Erythroblast (primary cell): ENCODE measurements at regions not wholly inside any gene's neighbourhood (a gene's known extent, or its start where the extent isn't known, plus 50 kb on each side); places are given as distances from the start of the nearest gene placed in this dataset.
"Not testable (repeated sequence)": the region's sequence is repeated elsewhere in the genome, so short reads cannot be mapped to it uniquely, and the experiment has no call there.

ENCODE experiments used
- DNase-seq, 2 experiments: peaks; one replicate each; lab custom pipeline; 2025; lab: John Stamatoyannopoulos, UW
- GATA1 ChIP-seq: IDR thresholded peaks from 2 replicates; pipeline ENCODE4 v1.6.1; 2011; ENCODE audit warnings: low read depth, mild to moderate bottlenecking, control low read depth, low read length, moderate library complexity
- POLR2A ChIP-seq: IDR thresholded peaks from 2 replicates; pipeline ENCODE4 v1.6.1; 2011; ENCODE audit warnings: mild to moderate bottlenecking, low read length

DNA sequence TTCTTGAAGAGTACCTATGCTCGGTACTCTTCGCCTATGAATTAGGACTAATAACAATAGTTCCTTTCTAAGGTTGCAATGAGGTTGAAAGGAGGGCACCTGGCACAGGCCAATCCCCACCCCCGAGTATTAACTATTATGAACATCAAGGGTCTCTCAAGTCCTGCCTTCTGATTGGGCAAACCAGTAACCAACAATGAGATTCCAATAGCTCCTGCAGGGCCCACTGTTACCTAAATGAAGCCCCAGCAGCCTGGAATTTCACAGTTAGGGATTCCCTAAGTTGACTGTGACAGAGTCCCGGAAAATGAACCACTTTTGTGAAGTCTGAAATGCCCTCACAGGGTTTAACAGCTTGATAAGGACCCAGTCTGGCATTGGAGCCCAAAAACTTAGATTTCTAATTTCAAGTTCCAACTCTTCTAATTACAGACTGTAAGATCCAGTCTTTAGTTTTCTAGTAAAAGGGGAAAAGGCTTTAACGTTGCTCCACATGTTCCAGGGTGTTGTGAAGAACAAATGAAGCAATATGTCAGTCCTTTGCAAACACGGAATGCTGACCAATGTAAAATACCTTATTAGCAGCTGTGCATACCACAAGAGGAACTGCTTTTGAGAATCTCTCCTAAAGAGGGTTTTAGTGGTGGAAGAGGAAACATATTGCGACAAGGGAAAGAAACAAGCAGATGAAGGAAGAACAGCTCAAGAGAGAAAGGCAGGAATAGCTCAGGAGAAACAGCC, 277.7 kb upstream of the MAP2 start:
- DNase-seq, result no peak
- no peak for TF ChIP-seq POLR2A
- no peak for TF ChIP-seq GATA1

GRCh38 chr2:209146682-209147320, 277.0 kb upstream of the MAP2 start:
- no peak for DNase-seq
- TF ChIP-seq GATA1, result no peak

DNA sequence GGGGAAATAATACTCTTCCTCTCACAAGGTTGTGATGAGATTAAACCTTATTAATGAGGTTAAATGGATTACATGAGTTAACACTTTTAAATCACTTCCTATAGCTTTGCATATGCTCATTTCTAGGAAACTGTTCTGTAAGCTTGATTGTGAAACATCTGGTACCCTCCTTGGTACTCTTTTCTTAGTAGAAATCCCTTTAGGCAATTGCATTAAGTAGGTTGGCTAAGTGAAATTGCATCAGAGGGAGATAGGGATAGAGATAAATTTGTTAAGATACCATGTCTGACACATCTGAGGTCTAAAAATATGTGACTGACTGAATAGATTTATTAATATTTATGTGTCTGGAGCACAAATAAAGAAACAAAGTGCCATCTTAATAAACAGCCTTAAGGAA, 275.9 kb upstream of the MAP2 start:
- no peak for DNase-seq
- TF ChIP-seq POLR2A (no peak), GATA1 (no peak)

GRCh38 chr2:209160800-209161588, 262.9 kb upstream of the MAP2 start:
- no peak for TF ChIP-seq GATA1
- TF ChIP-seq POLR2A, result no peak
- DNase-seq, result no peak

DNA sequence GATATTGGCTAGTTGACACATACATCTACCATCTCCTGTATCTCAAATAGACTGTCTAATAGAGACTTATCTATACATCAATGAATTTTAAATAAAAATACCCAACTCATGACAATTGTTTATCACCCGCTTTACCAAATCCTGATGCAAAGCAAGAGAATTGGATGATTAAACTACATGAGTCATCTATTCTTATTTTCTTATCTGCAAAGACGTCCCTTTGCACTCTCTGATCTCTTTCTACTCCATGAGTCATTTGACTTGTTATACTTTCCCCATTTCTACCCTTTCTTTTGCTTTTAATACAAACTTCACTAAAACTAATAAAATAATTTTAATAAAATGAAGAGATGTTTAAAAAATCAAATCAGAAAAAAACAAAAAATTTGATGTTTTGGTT, 261.7 kb upstream of the MAP2 start:
- DNase-seq, result no peak
- TF ChIP-seq POLR2A (no peak), GATA1 (no peak)

- DNase-seq, result no peak
- TF ChIP-seq POLR2A (no peak), GATA1 (no peak)
These were observed 241.9 kb upstream of the MAP2 start for GRCh38 chr2:209181984-209182383.

- DNase-seq, result not testable (repeated sequence)
These were observed 237.0 kb upstream of the MAP2 start for GRCh38 chr2:209186886-209187285.

DNA sequence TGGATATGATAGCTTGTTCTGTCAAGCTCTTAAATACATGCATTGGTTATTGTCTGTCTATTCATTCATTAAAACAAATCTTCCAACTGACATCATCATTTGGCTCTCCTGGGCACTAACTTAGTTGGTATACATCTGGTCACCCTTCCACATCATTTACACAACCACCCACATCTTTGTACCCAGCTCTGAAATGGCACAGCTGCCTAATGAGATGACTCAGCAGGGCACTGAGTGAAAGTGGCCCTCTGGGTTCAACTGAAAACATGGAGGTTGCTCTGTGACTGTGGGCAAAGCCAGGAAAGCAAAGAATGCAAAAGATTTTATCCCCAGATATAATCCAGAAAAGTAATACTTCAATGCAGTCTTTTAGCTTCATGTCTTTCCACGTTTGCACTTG, 234.0 kb upstream of the MAP2 start:
- TF ChIP-seq GATA1 (no peak), POLR2A (no peak)

GRCh38 chr2:209191139-209191538, 232.7 kb upstream of the MAP2 start:
- no peak for DNase-seq
- TF ChIP-seq GATA1 (no peak), POLR2A (no peak)

More for the DNA sequence above, 234.0 kb upstream of the MAP2 start:
- DNase-seq, result no peak

DNA sequence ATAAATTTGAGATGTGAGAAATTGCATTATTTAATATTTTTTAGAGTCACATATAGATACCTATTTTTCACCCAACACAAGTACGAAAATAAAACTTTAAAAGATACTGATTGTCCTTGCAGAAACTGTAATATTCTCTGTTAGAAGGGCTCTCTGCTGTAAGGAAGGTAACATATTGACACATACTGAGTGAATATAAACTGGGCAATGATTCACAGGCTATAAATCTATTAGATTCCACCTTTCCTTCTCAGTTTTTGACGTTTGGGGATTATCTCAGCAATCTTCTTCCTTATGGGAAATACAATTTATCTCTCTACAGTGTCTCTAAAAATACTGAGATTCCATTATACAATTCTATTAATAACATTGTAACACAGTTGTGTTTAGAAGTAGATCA, 229.1 kb upstream of the MAP2 start:
- TF ChIP-seq POLR2A, result no peak
- no peak for DNase-seq

- DNase-seq, result peak; percentile 59 to 73
- TF ChIP-seq GATA1 (no peak), POLR2A (no peak)
These were observed 215.6 kb upstream of the MAP2 start for GRCh38 chr2:209208211-209208610.

DNA sequence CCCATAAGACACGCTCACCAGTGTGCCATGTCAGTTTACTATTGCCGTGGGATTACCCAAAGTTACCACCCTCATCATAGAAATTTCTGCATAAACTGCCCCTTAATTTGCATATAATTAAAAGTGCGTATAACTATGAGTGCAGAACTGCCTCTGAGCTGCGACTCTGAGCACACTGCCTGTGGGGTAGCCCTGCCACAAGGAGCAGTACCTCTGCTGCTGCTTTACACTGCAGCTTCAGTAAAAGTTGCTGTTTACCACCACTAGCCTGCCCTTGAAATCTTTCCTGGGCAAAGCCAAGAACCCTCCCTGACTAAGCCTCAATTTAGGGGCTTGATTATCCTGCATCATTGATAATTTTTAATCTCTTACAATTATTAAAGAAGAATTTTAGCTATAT, 213.9 kb upstream of the MAP2 start:
- no peak for DNase-seq
- no peak for TF ChIP-seq POLR2A
- no peak for TF ChIP-seq GATA1

DNA sequence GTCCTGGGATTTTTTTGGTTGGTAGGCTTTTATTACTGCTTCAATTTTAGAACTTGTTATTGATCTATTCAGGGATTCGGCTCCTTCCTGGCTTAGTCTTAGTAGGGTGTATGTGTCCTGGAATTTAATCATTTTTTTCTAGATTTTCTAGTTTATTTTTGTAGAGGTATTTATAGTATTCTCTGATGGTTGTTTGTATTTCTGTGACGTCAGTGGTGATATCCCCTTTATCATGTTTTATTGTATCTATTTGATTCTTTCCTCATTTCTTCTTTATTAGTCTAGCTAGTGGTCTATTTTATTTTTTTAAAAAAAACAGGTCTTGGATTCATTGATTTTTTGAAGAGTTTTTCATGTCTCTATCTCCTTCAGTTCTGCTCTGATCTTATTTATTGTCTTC, 193.3 kb upstream of the MAP2 start:
- DNase-seq, result no peak
- no peak for TF ChIP-seq POLR2A
- no peak for TF ChIP-seq GATA1

DNA sequence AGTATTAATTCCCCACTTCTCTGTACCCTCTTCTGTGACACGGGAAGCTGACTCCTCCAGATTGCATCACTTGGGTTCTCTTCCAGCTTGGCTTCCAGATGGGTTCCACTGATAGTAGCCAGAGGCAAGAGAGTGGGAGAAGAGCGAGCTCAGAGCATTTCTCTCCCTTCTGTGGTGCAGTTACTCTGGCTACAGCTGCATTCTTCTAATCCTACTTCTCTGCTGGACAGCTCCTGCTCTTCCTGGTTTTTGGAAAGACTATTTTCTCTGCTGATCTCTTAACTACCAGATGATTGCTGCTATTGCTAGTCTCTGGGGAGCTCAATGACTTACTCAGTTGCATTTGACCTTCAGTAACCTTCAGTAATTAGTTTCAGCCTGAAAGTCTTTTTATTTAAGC, 187.5 kb upstream of the MAP2 start:
- no peak for TF ChIP-seq POLR2A
- TF ChIP-seq GATA1, result no peak

More for the DNA sequence above, 187.5 kb upstream of the MAP2 start:
- no peak for DNase-seq
